SU-DHL-6 (cell line): ENCODE measurements at regions not wholly inside any gene's neighbourhood (a gene's known extent, or its start where the extent isn't known, plus 50 kb on each side); places are given as distances from the start of the nearest gene placed in this dataset.

Experiments
- CTCF ChIP-seq: fragments of 200-600 bp; sonication (generic); IDR thresholded peaks from one replicate; pipeline ENCODE4 v1.5.1; 2017; ENCODE audit warnings: antibody characterized with exemption, mild to moderate bottlenecking, low read length, moderate library complexity; ENCODE audit not compliant: insufficient read depth, poor library complexity, severe bottlenecking
- EZH2phosphoT487 ChIP-seq: fragments of 200-600 bp; sonication (generic), shearing (Covaris generic); conservative IDR thresholded peaks from 2 replicates; pipeline ENCODE4 v1.6.1; 2018; ENCODE audit warnings: mild to moderate bottlenecking, antibody characterized with exemption, low read length, moderate library complexity, mixed read lengths

- TF ChIP-seq EZH2phosphoT487: no peak
- no peak for TF ChIP-seq CTCF
These were observed 111.8 kb upstream of the PSMD7 start for GRCh38 chr16:74184839-74185238.
